GM12878 (cell line): ENCODE measurements at regions not wholly inside any gene's neighbourhood (a gene's known extent, or its start where the extent isn't known, plus 50 kb on each side); places are given as distances from the start of the nearest gene placed in this dataset.

ENCODE experiments used
- ATAC-seq: fragments of 200-7000 bp; cut with Tn5 transposase; 3 replicates; pipeline ENCODE4 v1.9.1; 2020; ENCODE audit warnings: mild to moderate bottlenecking, moderate library complexity
- BruUV-seq: library from RNA; stranded (reverse); fragments of 400-500 nt; replicated peaks from 2 replicates; lab custom pipeline; 2021; lab: Mats Ljungman, UMichigan
- CTCF ChIA-PET: fragments of 300-600 bp; sonication (Branson Sonifier 250); formaldehyde crosslinking; extraction: SDS; loops from one replicate; lab custom pipeline; 2021; ENCODE audit warnings: inconsistent platforms; lab: Yijun Ruan, JAX
- POLR2A ChIA-PET: fragments of 350-600 bp; formaldehyde crosslinking; extraction: SDS; loops from one replicate; lab custom pipeline; 2021; ENCODE audit warnings: inconsistent platforms; lab: Charles Lee
- RAD21 ChIA-PET: fragments of 300-600 bp; sonication (Branson Sonifier 250); formaldehyde crosslinking; loops from one replicate; lab custom pipeline; 2023; ENCODE audit warnings: antibody characterized with exemption; ENCODE audit not compliant: unreplicated experiment; lab: Charles Lee
- SMC1A ChIA-PET: fragments of 300-600 bp; sonication (Branson Sonifier 250); formaldehyde crosslinking; loops from one replicate; lab custom pipeline; 2023; ENCODE audit not compliant: unreplicated experiment, uncharacterized antibody; lab: Charles Lee
- DNase-seq: peaks from one replicate; pipeline ENCODE4 v3.0.0-alpha.2; 2011; ENCODE audit warnings: low read depth, low spot score
- FAIRE-seq: peaks from 3 replicates; lab custom pipeline; 2011; peaks lifted over from hg19 to GRCh38; lab: Jason Lieb, UNC
- H2AFZ ChIP-seq: 2 replicates; pipeline ENCODE4 v1.6.0; 2011; ENCODE audit warnings: low read depth, low read length, control low read depth; ENCODE audit not compliant: control insufficient read depth
- H3K27ac ChIP-seq: 2 replicates; pipeline ENCODE4 v1.5.1; 2011; ENCODE audit warnings: control low read depth; ENCODE audit not compliant: control insufficient read depth, insufficient read depth
- H3K27me3 ChIP-seq, 2 experiments: replicated peaks in 1 of 2; 2 replicates each; pipeline versions ENCODE4 v1.6.0 to v1.6.1; 2011; ENCODE audit warnings: low read length in 1 of 2; ENCODE audit not compliant: control insufficient read depth in 2 of 2, insufficient read depth in 2 of 2
- H3K36me3 ChIP-seq, 2 experiments: 2 replicates each; pipeline ENCODE4 v1.5.1; 2011; ENCODE audit warnings: low read length in 1 of 2; ENCODE audit not compliant: control insufficient read depth in 2 of 2, insufficient read depth in 2 of 2
- H3K4me1 ChIP-seq: 2 replicates; pipeline ENCODE4 v1.6.1; 2011; ENCODE audit warnings: mild to moderate bottlenecking, low read length, moderate library complexity, mixed read lengths; ENCODE audit not compliant: control insufficient read depth, insufficient read depth
- H3K4me2 ChIP-seq: 2 replicates; pipeline ENCODE4 v1.6.0; 2011; ENCODE audit warnings: control low read depth; ENCODE audit not compliant: control insufficient read depth, insufficient read depth
- H3K4me3 ChIP-seq: fragments of 200-600 bp; sonication (generic); 2 replicates; pipeline ENCODE4 v1.5.1; 2016
- H3K79me2 ChIP-seq: 2 replicates; pipeline ENCODE4 v1.6.0; 2011; ENCODE audit warnings: low read length; ENCODE audit not compliant: control insufficient read depth, insufficient read depth
- H3K9ac ChIP-seq: 2 replicates; pipeline ENCODE4 v1.8.0; 2011; ENCODE audit warnings: low read length, control low read depth, mixed read lengths; ENCODE audit not compliant: control insufficient read depth, insufficient read depth
- H3K9me3 ChIP-seq: replicated peaks from 3 replicates; pipeline ENCODE4 v1.5.1; 2011; ENCODE audit warnings: mild to moderate bottlenecking, low read length; ENCODE audit not compliant: control insufficient read depth, insufficient read depth
- H4K20me1 ChIP-seq: 2 replicates; pipeline ENCODE4 v1.6.0; 2011; ENCODE audit not compliant: control insufficient read depth, insufficient read depth
- BHLHE40 ChIP-seq, 2 experiments: fragments of 450-650 bp in 1 of 2; IDR thresholded peaks; 2 replicates each; pipeline ENCODE4 v1.6.1; 2011 to 2017; ENCODE audit warnings: low read depth in 2 of 2, borderline replicate concordance in 1 of 2, improper control_type of control experiment in 1 of 2, low read length in 1 of 2, mild to moderate bottlenecking in 1 of 2
- E4F1 ChIP-seq: fragments of 450-650 bp; IDR thresholded peaks from 2 replicates; pipeline ENCODE4 v1.6.1; 2018; ENCODE audit warnings: borderline replicate concordance, mild to moderate bottlenecking; ENCODE audit not compliant: partially characterized antibody
- GABPA ChIP-seq: IDR thresholded peaks from 2 replicates; pipeline ENCODE4 v1.6.1; 2014; ENCODE audit warnings: antibody characterized with exemption, low read depth, mild to moderate bottlenecking, inconsistent platforms
- MLLT1 ChIP-seq: fragments of 450-650 bp; IDR thresholded peaks from 2 replicates; pipeline ENCODE4 v1.6.1; 2016; ENCODE audit warnings: mild to moderate bottlenecking
- MYB ChIP-seq: fragments of 150-350 bp; IDR thresholded peaks from 2 replicates; pipeline ENCODE4 v1.6.1; 2014; ENCODE audit warnings: mild to moderate bottlenecking, low read depth, low read length, borderline replicate concordance
- PAX5 ChIP-seq: IDR thresholded peaks from 2 replicates; pipeline ENCODE4 v1.6.1; 2011; ENCODE audit warnings: low read depth, low read length, borderline replicate concordance
- PAX8 ChIP-seq: fragments of 450-650 bp; IDR thresholded peaks from 2 replicates; pipeline ENCODE4 v1.6.1; 2017; ENCODE audit warnings: mild to moderate bottlenecking, moderate library complexity
- RB1 ChIP-seq: fragments of 450-650 bp; formaldehyde crosslinking; IDR thresholded peaks from 2 replicates; pipeline ENCODE4 v1.6.1; 2017; ENCODE audit warnings: mild to moderate bottlenecking, borderline replicate concordance
- SIX5 ChIP-seq: IDR thresholded peaks from 2 replicates; pipeline ENCODE4 v1.6.1; 2011; ENCODE audit warnings: mild to moderate bottlenecking, low read depth, low read length, moderate library complexity; ENCODE audit not compliant: severe bottlenecking
- SMARCA5 ChIP-seq: fragments of 450-650 bp; IDR thresholded peaks from 2 replicates; pipeline ENCODE4 v1.6.1; 2017; ENCODE audit warnings: mild to moderate bottlenecking
- SUZ12 ChIP-seq: fragments of 200-600 bp; sonication (generic); IDR thresholded peaks from one replicate; pipeline ENCODE4 v1.6.1; 2018; ENCODE audit warnings: antibody characterized with exemption, mild to moderate bottlenecking; ENCODE audit not compliant: unreplicated experiment
- TCF3 ChIP-seq: IDR thresholded peaks from 2 replicates; pipeline ENCODE4 v1.6.1; 2012; ENCODE audit warnings: low read depth, mild to moderate bottlenecking, low read length, borderline replicate concordance; ENCODE audit not compliant: insufficient read depth
- WRNIP1 ChIP-seq: IDR thresholded peaks from 2 replicates; pipeline ENCODE4 v1.6.1; 2011; ENCODE audit warnings: low read depth, low read length, improper control_type of control experiment, borderline replicate concordance
- ZNF207 ChIP-seq: fragments of 450-650 bp; IDR thresholded peaks from 2 replicates; pipeline ENCODE4 v1.6.1; 2014; ENCODE audit warnings: antibody characterized with exemption, mild to moderate bottlenecking, borderline replicate concordance
- ZNF687 ChIP-seq: fragments of 450-650 bp; IDR thresholded peaks from 2 replicates; pipeline ENCODE4 v1.6.1; 2017; ENCODE audit warnings: mild to moderate bottlenecking, moderate library complexity
- WGBS: methylation state at CpG from one replicate; pipeline ENCODE4 v1.1.6; 2016; ENCODE audit warnings: low lambda C conversion rate; ENCODE audit not compliant: insufficient replicate concordance, insufficient coverage; ENCODE audit errors: missing lambda C conversion rate; 5-methylcytosine and 5-hydroxymethylcytosine counted together
- in situ Hi-C: fragments of 300-500 bp; cut with MboI; formaldehyde crosslinking; loops from 9 replicates; pipeline ENCODE4 v1.14.3; 2018; ENCODE audit warnings: mixed read lengths
- intact Hi-C: fragments of 100-400 bp; cut with micrococcal nuclease; formaldehyde crosslinking; loops from one replicate; pipeline ENCODE4 v1.14.2; 2022; ENCODE audit not compliant: unreplicated experiment

GRCh38 chr22:49457146-49457545, 370.5 kb downstream of the BRD1 start:
- no peaks in the 10 kb centered on the region for H3K4me1 ChIP-seq
- WGBS = 48% methylated on average over 17 of the region's 17 CpGs
- no TSS peak for BruUV-seq
- no peaks in the 10 kb centered on the region for H3K9me3 ChIP-seq
- in situ Hi-C loops = no loop called here
- SMC1A ChIA-PET = no interaction called here
- RAD21 ChIA-PET = no interaction called here
- FAIRE-seq (no peak), DNase-seq (no peak), ATAC-seq (no peak)
- no peak overlapping the region for H3K4me2 ChIP-seq
- no peak overlapping the region for H3K4me3 ChIP-seq
- CTCF ChIA-PET = no interaction called here
- H3K9ac ChIP-seq = no peak overlapping the region
- no peaks in the 10 kb centered on the region for H3K79me2 ChIP-seq
- H4K20me1 ChIP-seq = no peaks in the 10 kb centered on the region
- intact Hi-C loops = no loop called here
- no peak overlapping the region for H2AFZ ChIP-seq
- H3K27ac ChIP-seq = no peak overlapping the region
- H3K27me3 ChIP-seq = no peaks in the 10 kb centered on the region
- POLR2A ChIA-PET = no interaction called here
- H3K36me3 ChIP-seq = no peaks in the 10 kb centered on the region
- TF ChIP-seq ZNF687 (no peak), SIX5 (no peak), ZNF207 (no peak), BHLHE40 (IDR thresholded peaks at IDR 0.05; ENCODE audit: borderline replicate concordance in 1 of 2, low read depth in 2 of 2, low read length in 1 of 2) (no peak), GABPA (no peak), MLLT1 (no peak), SMARCA5 (no peak), RB1 (no peak), TCF3 (no peak), WRNIP1 (no peak), PAX5 (no peak), E4F1 (no peak), SUZ12 (no peak), MYB (no peak), PAX8 (no peak)
